Vagina (tissue), 2 donors: ENCODE measurements at regions not wholly inside any gene's neighbourhood (a gene's known extent, or its start where the extent isn't known, plus 50 kb on each side); places are given as distances from the start of the nearest gene placed in this dataset.

Experiments
- CTCF ChIP-seq, 3 experiments: fragments of 450-650 bp in 2 of 3; fragments of 200-600 bp in 1 of 3; sonication (generic) in 1 of 3; IDR thresholded peaks; one replicate each; pipeline ENCODE4 v1.5.1; 2017 to 2019; ENCODE audit warnings: antibody characterized with exemption in 3 of 3, mild to moderate bottlenecking in 2 of 3, moderate library complexity in 2 of 3
- POLR2AphosphoS5 ChIP-seq, 2 donors: sonication (generic); formaldehyde crosslinking; IDR thresholded peaks; one replicate each; pipeline ENCODE4 v1.9.0; 2017; ENCODE audit warnings: antibody characterized with exemption in 2 of 2, mild to moderate bottlenecking in 2 of 2, low read depth in 1 of 2; ENCODE audit not compliant: insufficient read depth in 1 of 2

GRCh38 chr3:165638034-165638433 lies 199.2 kb downstream of the BCHE start:
- TF ChIP-seq CTCF (IDR thresholded peaks at IDR 0.05) (no peak), POLR2AphosphoS5 (IDR thresholded peaks at IDR 0.05; ENCODE audit: insufficient read depth in 1 of 2, low read depth in 1 of 2) (no peak)
